ENCODE measurements at regions not wholly inside any gene's neighbourhood (a gene's known extent, or its start where the extent isn't known, plus 50 kb on each side); places are given as distances from the start of the nearest gene placed in this dataset.
"Not testable (repeated sequence)": the region's sequence is repeated elsewhere in the genome, so short reads cannot be mapped to it uniquely, and the experiment has no call there.

DNA sequence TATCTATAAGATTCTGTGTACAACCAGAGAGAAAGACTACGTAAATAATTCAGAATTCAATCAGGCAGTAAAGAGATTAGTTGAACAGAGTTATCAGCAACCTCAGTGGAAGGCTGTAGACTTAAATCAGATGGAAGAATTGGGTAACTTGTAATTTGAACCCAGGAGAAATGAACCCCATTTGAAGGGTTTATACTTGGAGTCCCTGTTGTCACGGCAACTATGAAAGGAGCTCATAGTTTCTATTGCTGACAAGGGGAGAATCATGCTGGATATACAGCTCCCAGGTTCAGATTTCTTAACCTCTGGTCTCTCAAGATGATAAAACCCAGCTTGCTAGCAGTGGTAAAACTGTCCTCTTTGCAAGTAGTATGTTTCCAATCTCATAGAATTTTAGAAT, 54.4 kb upstream of the BMP4 start:
- no peak for DNase-seq (ENCODE audit: low spot score)

- no peak for DNase-seq (ENCODE audit: low spot score)
Observed at GRCh38 chr14:54023027-54023426, 66.4 kb upstream of the BMP4 start.

GRCh38 chr14:54025661-54026060, 69.0 kb upstream of the BMP4 start:
- no peak for DNase-seq (ENCODE audit: low spot score)

- no peak for DNase-seq (ENCODE audit: low spot score)
Observed at GRCh38 chr14:54026671-54027070, 70.0 kb upstream of the BMP4 start.

DNA sequence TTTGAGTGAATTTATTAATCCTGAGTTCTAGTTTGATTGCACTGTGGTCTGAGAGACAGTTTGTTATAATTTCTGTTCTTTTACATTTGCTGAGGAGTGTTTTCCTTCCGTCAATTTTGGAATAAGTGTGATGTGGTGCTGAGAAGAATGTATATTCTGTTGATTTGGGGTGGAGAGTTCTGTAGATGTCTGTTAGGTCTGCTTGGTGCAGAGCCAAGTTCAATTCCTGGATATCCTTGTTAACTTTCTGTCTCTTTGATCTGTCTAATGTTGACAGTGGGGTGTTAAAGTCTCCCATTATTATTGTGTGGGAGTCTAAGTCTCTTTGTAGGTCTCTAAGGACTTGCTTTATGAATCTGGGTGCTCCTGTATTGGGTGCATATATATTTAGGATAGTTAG, 74.4 kb upstream of the BMP4 start:
- DNase-seq (ENCODE audit: low spot score): not testable (repeated sequence)

- DNase-seq (ENCODE audit: low spot score): not testable (repeated sequence)
Observed at GRCh38 chr14:54033285-54033684, 76.7 kb upstream of the BMP4 start.

GRCh38 chr14:54038724-54039123, 82.1 kb upstream of the BMP4 start:
- DNase-seq (ENCODE audit: low spot score): no peak

GRCh38 chr14:54039311-54039710, 82.7 kb upstream of the BMP4 start:
- DNase-seq (ENCODE audit: low spot score): no peak

DNA sequence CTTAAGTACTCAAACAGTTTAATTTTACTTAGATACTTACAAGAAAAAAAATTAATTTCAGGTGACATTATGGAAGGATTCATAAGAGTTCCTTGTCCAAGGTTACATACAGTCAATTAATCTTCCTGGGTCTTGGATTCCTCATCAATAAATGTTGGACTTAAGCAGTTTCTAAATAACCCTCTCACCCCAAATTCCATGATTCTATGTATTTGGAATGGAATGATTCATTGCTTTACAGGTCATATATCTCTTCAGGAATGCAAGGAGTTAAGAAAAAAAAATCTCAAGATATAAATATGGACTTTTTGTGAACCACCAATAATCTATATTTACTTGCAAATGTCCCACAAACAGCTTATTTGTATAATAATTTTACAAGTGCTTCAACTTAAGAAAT, 84.2 kb upstream of the BMP4 start:
- DNase-seq (ENCODE audit: low spot score): no peak

DNA sequence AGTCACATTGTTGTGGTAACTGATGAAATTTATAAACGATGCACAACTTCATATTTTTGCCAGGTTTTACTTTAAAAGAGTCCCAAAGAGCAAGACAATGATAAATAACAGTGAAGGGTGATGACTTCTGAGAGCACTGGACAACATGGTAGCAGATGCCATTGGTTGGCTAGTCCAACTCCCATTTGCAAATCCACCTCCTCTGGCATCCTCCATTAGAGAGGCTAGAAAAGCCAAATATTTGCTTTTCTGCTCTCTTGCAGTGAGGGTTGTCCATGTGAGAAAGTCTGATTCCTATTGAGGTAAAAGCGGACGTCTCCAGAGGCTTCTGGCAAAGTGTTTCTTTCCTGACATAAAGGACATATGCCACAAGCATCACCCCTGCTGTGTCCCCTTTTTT, 89.6 kb upstream of the BMP4 start:
- DNase-seq (ENCODE audit: low spot score): no peak

- no peak for DNase-seq (ENCODE audit: low spot score)
Observed at GRCh38 chr14:54047645-54048308, 91.2 kb upstream of the BMP4 start.

GRCh38 chr14:54048311-54048710, 91.7 kb upstream of the BMP4 start:
- DNase-seq (ENCODE audit: low spot score): no peak

- no peak for DNase-seq (ENCODE audit: low spot score)
Observed at GRCh38 chr14:54048736-54049135, 92.1 kb upstream of the BMP4 start.

DNA sequence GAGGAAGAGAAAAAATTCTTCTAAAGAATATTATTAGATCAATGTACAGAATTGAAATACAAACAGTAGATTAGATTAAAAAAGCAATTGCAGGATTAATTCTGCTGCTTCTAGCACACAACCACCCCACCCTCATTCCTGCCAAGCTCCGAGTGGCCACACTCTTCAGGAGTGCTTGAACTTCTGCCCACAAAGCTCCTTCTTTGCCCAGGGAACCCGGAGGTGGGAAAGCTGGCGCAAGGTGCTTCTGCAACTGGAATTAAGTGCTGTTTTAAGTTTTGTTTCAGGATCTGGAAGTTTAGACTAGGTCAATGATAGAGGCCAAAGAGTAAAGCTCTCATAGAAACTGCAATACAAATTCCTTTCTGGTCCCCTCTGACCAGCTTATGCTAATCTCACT, 94.1 kb upstream of the BMP4 start:
- no peak for DNase-seq (ENCODE audit: low spot score)

GRCh38 chr14:54052696-54053385, 96.2 kb upstream of the BMP4 start:
- DNase-seq (ENCODE audit: low spot score): no peak

DNA sequence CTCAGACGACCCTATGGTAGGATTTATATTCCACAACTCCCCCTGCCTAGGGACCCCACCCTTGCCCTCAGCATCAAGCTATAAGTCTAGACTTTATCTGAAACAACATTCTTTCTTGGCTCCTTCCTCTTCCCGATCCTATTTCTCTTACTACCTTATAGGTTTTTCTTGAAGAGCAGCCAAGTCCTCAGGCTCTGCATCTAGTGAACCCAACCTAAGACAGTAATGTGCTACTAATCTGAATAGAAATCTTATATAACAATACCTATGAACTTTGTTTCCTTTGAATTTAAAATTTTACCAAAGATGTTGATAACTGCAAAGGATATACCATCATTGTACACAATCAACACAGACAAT, 96.7 kb upstream of the BMP4 start:
- no peak for DNase-seq (ENCODE audit: low spot score)

DNA sequence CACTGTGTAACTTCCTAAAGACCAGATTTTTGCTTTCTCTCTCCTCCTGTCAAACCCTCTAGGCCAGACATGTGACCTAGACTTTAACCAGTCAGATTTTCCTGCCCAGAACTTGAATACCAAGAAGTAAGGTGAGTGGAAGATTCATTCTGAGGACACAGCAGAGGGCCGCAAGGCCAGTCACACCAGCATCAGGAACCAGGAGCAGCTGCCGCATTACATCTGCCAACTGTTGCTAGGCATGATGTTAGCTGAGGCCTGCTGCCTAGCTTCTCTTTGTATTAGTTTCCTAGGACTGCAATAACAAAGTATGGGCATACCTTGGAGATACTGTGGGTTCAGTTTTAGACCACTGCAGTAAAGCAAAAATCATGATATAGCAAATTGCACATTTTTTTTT, 101.9 kb upstream of the BMP4 start:
- DNase-seq (ENCODE audit: low spot score): no peak

DNA sequence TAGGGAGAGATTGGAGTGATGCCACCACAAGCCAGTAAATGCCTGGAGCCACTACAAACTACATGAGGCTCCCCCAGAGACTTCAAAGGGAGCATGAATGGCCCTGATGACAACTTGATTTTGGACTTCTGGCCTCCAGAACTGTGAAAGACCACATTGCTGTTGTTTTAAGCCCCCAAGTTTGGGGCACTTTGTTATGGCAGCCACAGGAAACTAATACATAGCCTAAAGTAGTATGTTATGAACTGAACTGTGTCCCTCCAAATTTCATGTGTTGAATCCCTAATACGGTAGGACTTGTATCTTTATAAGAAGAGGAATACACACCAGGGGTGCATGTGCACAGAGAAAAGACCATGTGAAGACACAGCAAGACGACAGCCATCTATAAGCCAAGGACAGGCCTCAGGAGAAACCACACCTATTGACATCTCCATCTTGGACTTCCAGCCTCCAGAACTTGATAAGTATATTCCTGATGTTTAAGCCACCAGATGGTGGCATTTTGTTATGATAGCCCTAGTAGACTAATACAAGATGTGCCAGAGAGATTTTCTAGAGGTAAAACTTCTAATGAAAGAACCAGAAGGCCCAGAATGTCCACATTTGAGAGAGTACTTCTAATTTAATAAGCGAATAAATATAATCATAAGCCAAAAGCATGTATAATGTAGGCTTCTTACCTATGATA, 127.1 kb upstream of the BMP4 start:
- no peak for DNase-seq (ENCODE audit: low spot score)

GRCh38 chr14:54085232-54085761, 128.7 kb upstream of the BMP4 start:
- DNase-seq (ENCODE audit: low spot score): no peak

DNA sequence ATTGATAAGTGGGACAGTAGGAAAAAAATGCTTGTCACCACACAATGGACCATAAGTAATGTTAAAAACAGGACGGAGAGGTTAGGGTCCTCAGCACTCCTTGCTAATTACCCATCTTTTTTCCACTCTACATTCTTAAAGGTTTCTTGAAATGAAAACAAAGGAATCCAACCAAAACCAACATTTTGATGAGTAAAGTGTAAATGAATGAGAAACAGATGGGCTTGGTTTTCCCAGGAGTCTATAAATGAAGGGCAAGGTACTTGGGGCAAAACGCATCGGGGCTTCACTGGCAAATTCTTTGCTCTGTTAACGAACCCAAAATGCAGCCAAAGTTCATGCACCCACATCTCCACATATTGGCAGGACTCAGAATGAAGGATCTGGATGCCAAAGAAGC, 129.2 kb upstream of the BMP4 start:
- DNase-seq (ENCODE audit: low spot score): no peak

- no peak for DNase-seq (ENCODE audit: low spot score)
Observed at GRCh38 chr14:54086767-54087166, 130.1 kb upstream of the BMP4 start.

DNA sequence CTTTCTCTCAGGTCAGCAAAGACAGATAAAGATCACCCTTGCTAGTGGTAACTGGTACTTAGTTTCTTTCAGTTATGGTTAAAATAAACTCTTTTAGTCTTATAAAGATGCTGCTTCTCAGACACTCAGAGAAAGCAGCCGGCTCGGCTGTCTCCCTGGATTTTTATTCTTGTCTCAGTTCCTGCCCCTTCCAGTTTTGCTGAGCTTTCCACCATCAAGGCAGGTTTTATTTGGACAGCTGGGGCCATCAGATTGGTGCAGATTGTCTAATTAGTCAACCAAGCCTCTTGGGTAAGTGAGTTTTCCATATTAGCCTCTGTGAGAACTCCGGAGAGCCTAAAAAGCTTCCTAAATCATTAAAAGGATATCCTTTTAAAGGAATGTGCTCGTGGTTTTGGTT, 130.8 kb upstream of the BMP4 start:
- DNase-seq (ENCODE audit: low spot score): no peak

- DNase-seq (ENCODE audit: low spot score): no peak
Observed at GRCh38 chr14:54088271-54088670, 131.6 kb upstream of the BMP4 start.
